Endodermal cell (in vitro differentiated cells): ENCODE measurements at regions not wholly inside any gene's neighbourhood (a gene's known extent, or its start where the extent isn't known, plus 50 kb on each side); places are given as distances from the start of the nearest gene placed in this dataset.

Experiments
- DNase-seq: peaks from one replicate; pipeline ENCODE4 v3.0.0-alpha.2; 2017
- H3K27ac ChIP-seq: 2 replicates; pipeline ENCODE4 v1.5.1; 2013; ENCODE audit warnings: mild to moderate bottlenecking, low read depth, low read length, moderate library complexity
- H3K27me3 ChIP-seq: 2 replicates; pipeline ENCODE4 v1.6.1; 2013; ENCODE audit warnings: mild to moderate bottlenecking, low read length, moderate library complexity; ENCODE audit not compliant: insufficient read depth, control insufficient read depth, poor library complexity, severe bottlenecking
- H3K36me3 ChIP-seq: 2 replicates; pipeline ENCODE4 v1.7.0; 2013; ENCODE audit warnings: mild to moderate bottlenecking, low read length, moderate library complexity; ENCODE audit not compliant: control insufficient read depth, insufficient read depth
- H3K4me1 ChIP-seq: one replicate; pipeline ENCODE4 v1.7.0; 2013; ENCODE audit warnings: low read length; ENCODE audit not compliant: control insufficient read depth, insufficient read depth
- H3K4me3 ChIP-seq: 2 replicates; pipeline ENCODE4 v1.5.1; 2013; ENCODE audit warnings: mild to moderate bottlenecking, low read length, moderate library complexity
- H3K9ac ChIP-seq: 2 replicates; pipeline ENCODE4 v1.6.1; 2013; ENCODE audit warnings: mild to moderate bottlenecking, low read length, moderate library complexity; ENCODE audit not compliant: poor library complexity, severe bottlenecking; ENCODE audit errors: extremely low read depth
- H3K9me3 ChIP-seq: 2 replicates; pipeline ENCODE4 v1.6.1; 2013; ENCODE audit warnings: mild to moderate bottlenecking, low read length, moderate library complexity; ENCODE audit not compliant: control insufficient read depth
- H3K27ac Mint-ChIP-seq: 2 replicates; pipeline ENCODE4 v1.8.0; 2020; ENCODE audit warnings: mixed read lengths
- H3K27me3 Mint-ChIP-seq: 2 replicates; pipeline ENCODE4 v1.8.0; 2021; ENCODE audit warnings: mild to moderate bottlenecking, mixed read lengths; ENCODE audit not compliant: insufficient read depth
- H3K36me3 Mint-ChIP-seq: 2 replicates; pipeline ENCODE4 v1.8.0; 2020; ENCODE audit warnings: low read depth, mixed read lengths
- H3K4me1 Mint-ChIP-seq: 2 replicates; pipeline ENCODE4 v1.8.0; 2020; ENCODE audit warnings: mixed read lengths
- H3K4me3 Mint-ChIP-seq: 2 replicates; pipeline ENCODE4 v1.8.0; 2020; ENCODE audit warnings: mild to moderate bottlenecking, moderate library complexity, mixed read lengths
- H3K9me3 Mint-ChIP-seq: 2 replicates; pipeline ENCODE4 v1.8.0; 2020; ENCODE audit warnings: mild to moderate bottlenecking, mixed read lengths
- CTCF ChIP-seq: fragments of 200-600 bp; sonication (generic); conservative IDR thresholded peaks from 2 replicates; pipeline ENCODE4 v1.5.0; 2021; ENCODE audit warnings: antibody characterized with exemption, mild to moderate bottlenecking
- WGBS, 2 experiments: methylation state at CpG; one replicate each; pipeline versions ENCODE4 v1.1.5 to v1.1.7; 2013; ENCODE audit warnings: missing lambda C conversion rate in 2 of 2, mixed read lengths in 1 of 2; ENCODE audit not compliant: insufficient coverage in 1 of 2, insufficient read length in 1 of 2; 5-methylcytosine and 5-hydroxymethylcytosine counted together

- WGBS, 2 experiments, result 91 to 97% methylated on average over 5 to 10 of the region's 10 CpGs
- H3K36me3 ChIP-seq, result no peaks in the 10 kb centered on the region
- no peak overlapping the region for H3K27ac Mint-ChIP-seq
- H3K27ac ChIP-seq, result no peak overlapping the region
- H3K4me3 Mint-ChIP-seq, result no peak overlapping the region
- no peaks in the 10 kb centered on the region for H3K27me3 Mint-ChIP-seq
- H3K4me1 ChIP-seq, result peaks cover 5% of the 10 kb centered on the region
- H3K36me3 Mint-ChIP-seq, result no peaks in the 10 kb centered on the region
- no peak overlapping the region for H3K4me3 ChIP-seq
- peaks cover 14% of the 10 kb centered on the region for H3K9me3 ChIP-seq
- H3K27me3 ChIP-seq, result no peaks in the 10 kb centered on the region
- no peak for TF ChIP-seq CTCF
- peaks cover 6% of the 10 kb centered on the region for H3K4me1 Mint-ChIP-seq
- H3K9me3 Mint-ChIP-seq, result peaks cover 11% of the 10 kb centered on the region
- no peak overlapping the region for H3K9ac ChIP-seq
- no peak for DNase-seq
Observed at GRCh38 chr1:5564578-5565257, 427.5 kb downstream of the NPHP4 start.

GRCh38 chr1:5563861-5564577, 428.2 kb downstream of the NPHP4 start:
- Mint-ChIP-seq H3K27ac (no peak overlapping the region), H3K4me3 (no peak overlapping the region), H3K36me3 (peaks cover under 1% of the 10 kb centered on the region), H3K4me1 (peaks cover 6% of the 10 kb centered on the region), H3K27me3 (no peaks in the 10 kb centered on the region), H3K9me3 (peaks cover 11% of the 10 kb centered on the region)
- DNase-seq, result no peak
- Histone ChIP-seq H3K36me3 (no peaks in the 10 kb centered on the region), H3K9ac (no peak overlapping the region), H3K4me3 (no peak overlapping the region), H3K4me1 (peaks cover 5% of the 10 kb centered on the region), H3K27ac (no peak overlapping the region), H3K9me3 (peaks cover 9% of the 10 kb centered on the region), H3K27me3 (no peaks in the 10 kb centered on the region)
- no peak for TF ChIP-seq CTCF
- 91 to 93% methylated on average over 12 to 14 of the region's 14 CpGs for WGBS, 2 experiments

GRCh38 chr1:5562769-5563168, 429.5 kb downstream of the NPHP4 start:
- Histone ChIP-seq H3K9me3 (peaks cover 15% of the 10 kb centered on the region), H3K4me1 (peaks cover 5% of the 10 kb centered on the region), H3K36me3 (no peaks in the 10 kb centered on the region), H3K27me3 (no peaks in the 10 kb centered on the region), H3K27ac (no peak overlapping the region), H3K4me3 (no peak overlapping the region), H3K9ac (no peak overlapping the region)
- Mint-ChIP-seq H3K4me3 (no peak overlapping the region), H3K27ac (no peak overlapping the region), H3K36me3 (peaks cover 2% of the 10 kb centered on the region), H3K27me3 (no peaks in the 10 kb centered on the region), H3K9me3 (peaks cover 20% of the 10 kb centered on the region), H3K4me1 (peaks cover 6% of the 10 kb centered on the region)
- no peak for DNase-seq
- TF ChIP-seq CTCF, result no peak
- WGBS, 2 experiments, result 0 to 27% methylated on average over 1 to 3 of the region's 4 CpGs
